SK-N-SH (cell line): ENCODE measurements at regions not wholly inside any gene's neighbourhood (a gene's known extent, or its start where the extent isn't known, plus 50 kb on each side); places are given as distances from the start of the nearest gene placed in this dataset.
A peak's percentile ranks its signal among the peaks of the same experiment; 100 is the strongest.

Experiments used
- CTCF ChIA-PET: fragments of 300-600, 350-600 bp; formaldehyde crosslinking; extraction: SDS; loops from one replicate; lab custom pipeline; 2021; lab: Yijun Ruan, JAX
- POLR2A ChIA-PET: fragments of 350-600 bp; sonication (Branson Sonifier 250); formaldehyde crosslinking; extraction: SDS; loops from one replicate; lab custom pipeline; 2020; ENCODE audit warnings: antibody characterized with exemption, inconsistent platforms; lab: Yijun Ruan, JAX
- DNase-seq: peaks from one replicate; pipeline ENCODE4 v3.0.0; 2012
- H2AFZ ChIP-seq: fragments of 200-600 bp; sonication (generic); 2 replicates; pipeline ENCODE4 v1.8.1; 2016; ENCODE audit warnings: antibody characterized with exemption, mild to moderate bottlenecking, low read depth
- H3F3A ChIP-seq: fragments of 200-600 bp; sonication (generic); replicated peaks from 2 replicates; pipeline ENCODE3; 2016; ENCODE audit warnings: antibody characterized with exemption, mild to moderate bottlenecking; ENCODE audit not compliant: insufficient read depth
- H3K27ac ChIP-seq, 2 experiments: fragments of 200-500 bp in 1 of 2; fragments of 200-600 bp in 1 of 2; sonication (Bioruptor generic) in 1 of 2; sonication (generic), shearing (Covaris generic) in 1 of 2; 2 replicates each; pipeline versions ENCODE4 v1.5.1 to v1.6.1; 2014 to 2016; ENCODE audit warnings: low read depth in 2 of 2, inconsistent platforms in 1 of 2, low read length in 1 of 2, mild to moderate bottlenecking in 1 of 2, mixed read lengths in 1 of 2
- H3K27me3 ChIP-seq: fragments of 200-600 bp; sonication (generic), shearing (Covaris generic); 2 replicates; pipeline ENCODE4 v1.6.1; 2016; ENCODE audit warnings: mixed run types; ENCODE audit not compliant: insufficient read depth
- H3K36me3 ChIP-seq, 2 experiments: fragments of 200-500 bp in 1 of 2; fragments of 200-600 bp in 1 of 2; sonication (Bioruptor generic) in 1 of 2; sonication (generic) in 1 of 2; replicated peaks in 1 of 2; 2 replicates each; pipeline versions ENCODE3 to v1.5.1; 2014 to 2016; ENCODE audit warnings: low read length in 1 of 2, mild to moderate bottlenecking in 1 of 2; ENCODE audit not compliant: insufficient read depth in 2 of 2, control insufficient read depth in 1 of 2
- H3K4me1 ChIP-seq, 2 experiments: fragments of 200-500 bp in 1 of 2; fragments of 200-600 bp in 1 of 2; sonication (Bioruptor generic) in 1 of 2; sonication (generic), shearing (Covaris generic) in 1 of 2; 2 replicates each; pipeline versions ENCODE4 v1.5.1 to v1.6.1; 2014 to 2016; ENCODE audit warnings: low read depth in 1 of 2, low read length in 1 of 2, mixed run types in 1 of 2; ENCODE audit not compliant: insufficient read depth in 2 of 2, control insufficient read depth in 1 of 2
- H3K4me2 ChIP-seq: fragments of 200-600 bp; sonication (generic), shearing (Covaris generic); 2 replicates; pipeline ENCODE4 v1.6.1; 2017; ENCODE audit warnings: mixed run types
- H3K4me3 ChIP-seq, 2 experiments: fragments of 200-500 bp in 1 of 2; fragments of 200-600 bp in 1 of 2; sonication (Bioruptor generic) in 1 of 2; sonication (generic), shearing (Covaris generic) in 1 of 2; 2 replicates each; pipeline versions ENCODE4 v1.5.1 to v1.8.1; 2014 to 2016; ENCODE audit warnings: low read depth in 2 of 2, inconsistent platforms in 1 of 2, low read length in 1 of 2, mild to moderate bottlenecking in 1 of 2, mixed read lengths in 1 of 2, moderate library complexity in 1 of 2
- H3K79me2 ChIP-seq: fragments of 200-600 bp; sonication (generic); 2 replicates; pipeline ENCODE4 v1.8.1; 2017; ENCODE audit warnings: mild to moderate bottlenecking; ENCODE audit not compliant: insufficient read depth
- H3K9ac ChIP-seq: fragments of 200-600 bp; sonication (generic); 2 replicates; pipeline ENCODE4 v1.6.1; 2017; ENCODE audit warnings: mixed run types
- H3K9me2 ChIP-seq: fragments of 200-600 bp; sonication (generic); 2 replicates; pipeline ENCODE4 v1.6.1; 2017; ENCODE audit warnings: mixed run types
- H3K9me3 ChIP-seq: fragments of 200-600 bp; sonication (generic); 2 replicates; pipeline ENCODE4 v1.6.1; 2017; ENCODE audit warnings: mixed run types, mild to moderate bottlenecking, moderate library complexity
- H4K20me1 ChIP-seq: fragments of 200-600 bp; sonication (generic); 2 replicates; pipeline ENCODE4 v1.6.1; 2017; ENCODE audit warnings: mild to moderate bottlenecking, mixed run types; ENCODE audit not compliant: insufficient read depth
- CHD2 ChIP-seq: fragments of 150-350 bp; IDR thresholded peaks from 2 replicates; pipeline ENCODE4 v1.6.1; 2018; ENCODE audit warnings: low read length; ENCODE audit not compliant: partially characterized antibody
- ELF1 ChIP-seq: IDR thresholded peaks from 2 replicates; pipeline ENCODE4 v1.4.0; 2012
- EP300 ChIP-seq, 2 experiments: IDR thresholded peaks; 2 replicates each; pipeline versions ENCODE4 v1.4.0 to v1.6.1; 2012; ENCODE audit warnings: borderline replicate concordance in 1 of 2, low read depth in 1 of 2, low read length in 1 of 2
- FOSL2 ChIP-seq: IDR thresholded peaks from 2 replicates; pipeline ENCODE4 v1.4.0; 2012; ENCODE audit warnings: low read depth, mild to moderate bottlenecking, moderate library complexity, borderline replicate concordance
- FOXM1 ChIP-seq: IDR thresholded peaks from 2 replicates; pipeline ENCODE4 v1.4.0; 2012; ENCODE audit warnings: low read depth, mild to moderate bottlenecking
- GATA2 ChIP-seq: sonication (generic); formaldehyde crosslinking; IDR thresholded peaks from 2 replicates; pipeline ENCODE4 v1.5.0; 2020; ENCODE audit warnings: mild to moderate bottlenecking, missing genetic modification reagents
- IRF3 ChIP-seq: fragments of 150-350 bp; IDR thresholded peaks from 2 replicates; pipeline ENCODE4 v1.6.1; 2016; ENCODE audit warnings: mild to moderate bottlenecking, low read depth, low read length
- MAX ChIP-seq: IDR thresholded peaks from 2 replicates; pipeline ENCODE4 v1.4.0; 2012; ENCODE audit warnings: low read depth
- MEF2A ChIP-seq: IDR thresholded peaks from 2 replicates; pipeline ENCODE4 v1.4.0; 2012; ENCODE audit warnings: low read depth, borderline replicate concordance
- MXI1 ChIP-seq: IDR thresholded peaks from 2 replicates; pipeline ENCODE4 v1.6.1; 2012; ENCODE audit warnings: mild to moderate bottlenecking, low read depth, low read length, improper control_type of control experiment
- NRF1 ChIP-seq: IDR thresholded peaks from 2 replicates; pipeline ENCODE4 v1.6.1; 2012; ENCODE audit warnings: low read depth, mild to moderate bottlenecking, low read length
- RCOR1 ChIP-seq: fragments of 150-350 bp; IDR thresholded peaks from 2 replicates; pipeline ENCODE4 v1.6.1; 2017; ENCODE audit warnings: antibody characterized with exemption, low read length
- RFX5 ChIP-seq: IDR thresholded peaks from 2 replicates; pipeline ENCODE4 v1.6.1; 2012; ENCODE audit warnings: mild to moderate bottlenecking, improper control_type of control experiment, low read length
- RXRA ChIP-seq: IDR thresholded peaks from 2 replicates; pipeline ENCODE4 v1.4.0; 2012; ENCODE audit warnings: low read depth, mild to moderate bottlenecking, borderline replicate concordance
- TAF1 ChIP-seq: IDR thresholded peaks from 2 replicates; pipeline ENCODE4 v1.6.1; 2012; ENCODE audit warnings: low read depth, mild to moderate bottlenecking, low read length, moderate library complexity, borderline replicate concordance
- TCF12 ChIP-seq: IDR thresholded peaks from 2 replicates; pipeline ENCODE4 v1.4.0; 2012
- TEAD4 ChIP-seq: IDR thresholded peaks from 2 replicates; pipeline ENCODE4 v1.4.0; 2012; ENCODE audit warnings: mild to moderate bottlenecking, borderline replicate concordance; ENCODE audit not compliant: insufficient read depth
- USF1 ChIP-seq: IDR thresholded peaks from 2 replicates; pipeline ENCODE4 v1.4.0; 2012; ENCODE audit warnings: low read depth, borderline replicate concordance
- YY1 ChIP-seq: IDR thresholded peaks from 2 replicates; pipeline ENCODE4 v1.4.0; 2012; ENCODE audit warnings: low read depth, mild to moderate bottlenecking
- WGBS: methylation state at CpG from one replicate; pipeline ENCODE4 v1.1.6; 2017; ENCODE audit warnings: low lambda C conversion rate; 5-methylcytosine and 5-hydroxymethylcytosine counted together

- TF ChIP-seq RCOR1 (no peak), TEAD4 (no peak), MAX (no peak), CHD2 (no peak), FOXM1 (no peak), RXRA (no peak), NRF1 (no peak), GATA2 (CRISPR knock-in tag) (no peak), ELF1 (no peak), MEF2A (no peak), TCF12 (no peak), FOSL2 (no peak), USF1 (no peak), MXI1 (no peak), RFX5 (no peak), EP300 (IDR thresholded peaks at IDR 0.05; ENCODE audit: borderline replicate concordance in 1 of 2, low read depth in 1 of 2, low read length in 1 of 2) (no peak), TAF1 (no peak), IRF3 (no peak), YY1 (no peak)
- WGBS = 27% methylated on average over 7 of the region's 7 CpGs
These were observed 267.8 kb downstream of the TSN start for GRCh38 chr2:122023059-122023864.

More at GRCh38 chr2:122023059-122023864, 267.8 kb downstream of the TSN start:
- POLR2A ChIA-PET = no interaction called here
- Histone ChIP-seq H3K9ac (no peak overlapping the region), H3F3A (no peaks in the 10 kb centered on the region), H3K27me3 (no peaks in the 10 kb centered on the region), H3K4me1 (peaks cover 0 to 2% of the 10 kb centered on the region in 2 experiments; a peak in 1 of 4 replicates), H3K27ac (no peak overlapping the region), H3K36me3 (no peaks in the 10 kb centered on the region), H3K9me2 (no peaks in the 10 kb centered on the region), H3K79me2 (no peaks in the 10 kb centered on the region), H4K20me1 (no peaks in the 10 kb centered on the region), H3K9me3 (no peaks in the 10 kb centered on the region), H3K4me3 (no peak overlapping the region), H3K4me2 (no peak overlapping the region), H2AFZ (no peak overlapping the region)
- CTCF ChIA-PET = no interaction called here
- DNase-seq = peak; percentile 56
